ENCODE measurements at regions not wholly inside any gene's neighbourhood (a gene's known extent, or its start where the extent isn't known, plus 50 kb on each side); places are given as distances from the start of the nearest gene placed in this dataset.

DNA sequence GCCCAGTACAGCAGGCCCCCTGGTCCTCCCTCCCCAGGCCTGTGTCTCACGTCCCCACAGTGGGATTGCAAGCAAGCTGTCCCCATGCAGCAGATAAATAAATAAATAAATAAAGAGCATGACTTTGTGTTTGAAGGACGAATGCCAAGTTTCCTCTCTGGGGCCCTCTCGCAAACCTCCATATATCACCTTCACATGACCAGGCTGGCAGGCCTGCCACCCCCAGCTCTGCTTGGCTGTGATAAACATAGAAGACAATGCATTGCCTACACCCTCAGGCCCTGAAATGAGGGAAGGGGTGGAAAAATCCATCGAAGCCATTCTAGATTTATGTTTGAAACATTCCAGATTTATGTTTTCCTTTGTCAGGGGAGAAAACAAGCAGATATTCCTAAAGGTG is 107.3 kb downstream of the CCT6B start:
- Histone ChIP-seq H3K36me3 (ENCODE audit: control insufficient read depth in 1 of 2, insufficient read depth in 2 of 2, low read depth in 1 of 2, low read length in 2 of 2) (no peaks in the 10 kb centered on the region), H2AK5ac (ENCODE audit: low read length, severe bottlenecking) (no peak overlapping the region), H3K4me3 (ENCODE audit: insufficient read depth in 1 of 2, low read depth in 1 of 2, low read length in 2 of 2) (no peak overlapping the region), H3K4me2 (ENCODE audit: low read length, poor library complexity, severe bottlenecking) (no peak overlapping the region), H2BK15ac (ENCODE audit: low read depth, poor library complexity, severe bottlenecking) (no peak overlapping the region), H3K9me3 (ENCODE audit: control insufficient read depth, low read length) (no peaks in the 10 kb centered on the region), H4K8ac (ENCODE audit: low read length) (no peak overlapping the region), H3K4ac (ENCODE audit: low read depth in 1 of 2, low read length in 2 of 2) (no peak overlapping the region), H3K18ac (ENCODE audit: low read depth in 1 of 2, low read length in 2 of 2) (no peak overlapping the region), H2BK120ac (ENCODE audit: low read depth, low read length) (no peak overlapping the region), H3K79me1 (replicated peaks; ENCODE audit: low read length, poor library complexity, severe bottlenecking) (no peaks in the 10 kb centered on the region), H3K23ac (ENCODE audit: low read length in 2 of 2) (no peak overlapping the region), H3K9ac (ENCODE audit: low read length) (no peak overlapping the region), H2BK12ac (ENCODE audit: low read length in 2 of 2) (no peak overlapping the region), H4K91ac (ENCODE audit: low read length) (no peak overlapping the region), H2BK5ac (ENCODE audit: low read depth, low read length, poor library complexity, severe bottlenecking) (no peak overlapping the region), H3K27me3 (ENCODE audit: control insufficient read depth in 1 of 2, insufficient read depth in 1 of 2, low read length in 2 of 2) (peaks cover 0 to 11% of the 10 kb centered on the region in 2 experiments), H3K14ac (ENCODE audit: low read length in 2 of 2) (no peak overlapping the region), H3K4me1 (ENCODE audit: control insufficient read depth, insufficient read depth, low read depth, low read length) (peaks cover 1% of the 10 kb centered on the region), H2AFZ (ENCODE audit: low read depth, low read length) (no peak overlapping the region), H3K27ac (ENCODE audit: low read length, poor library complexity, severe bottlenecking) (no peak overlapping the region)
- DNase-seq, result no peak
- WGBS, result 72% methylated on average over 4 of the region's 4 CpGs

GRCh38 chr17:34852614-34853013 is 108.6 kb downstream of the CCT6B start:
- no peak overlapping the region for H3K4ac ChIP-seq (ENCODE audit: low read depth in 1 of 2, low read length in 2 of 2)
- H2BK12ac ChIP-seq (ENCODE audit: low read length in 2 of 2), result no peak overlapping the region
- no peak overlapping the region for H2AFZ ChIP-seq (ENCODE audit: low read depth, low read length)
- H2BK5ac ChIP-seq (ENCODE audit: low read depth, low read length, poor library complexity, severe bottlenecking), result no peak overlapping the region
- no peak overlapping the region for H4K8ac ChIP-seq (ENCODE audit: low read length)
- H3K18ac ChIP-seq (ENCODE audit: low read depth in 1 of 2, low read length in 2 of 2), result no peak overlapping the region
- H3K4me3 ChIP-seq (ENCODE audit: insufficient read depth in 1 of 2, low read depth in 1 of 2, low read length in 2 of 2), result no peak overlapping the region
- peaks cover 1% of the 10 kb centered on the region for H3K4me1 ChIP-seq (ENCODE audit: control insufficient read depth, insufficient read depth, low read depth, low read length)
- no peak overlapping the region for H2BK120ac ChIP-seq (ENCODE audit: low read depth, low read length)
- no peak overlapping the region for H2BK15ac ChIP-seq (ENCODE audit: low read depth, poor library complexity, severe bottlenecking)
- no peak overlapping the region for H3K4me2 ChIP-seq (ENCODE audit: low read length, poor library complexity, severe bottlenecking)
- WGBS, result 69% methylated on average over 5 of the region's 5 CpGs
- H3K9me3 ChIP-seq (ENCODE audit: control insufficient read depth, low read length), result no peaks in the 10 kb centered on the region
- H3K9ac ChIP-seq (ENCODE audit: low read length), result no peak overlapping the region
- H3K36me3 ChIP-seq (ENCODE audit: control insufficient read depth in 1 of 2, insufficient read depth in 2 of 2, low read depth in 1 of 2, low read length in 2 of 2), result no peaks in the 10 kb centered on the region
- H3K79me1 ChIP-seq (replicated peaks; ENCODE audit: low read length, poor library complexity, severe bottlenecking), result no peaks in the 10 kb centered on the region
- no peak overlapping the region for H3K27ac ChIP-seq (ENCODE audit: low read length, poor library complexity, severe bottlenecking)
- no peak overlapping the region for H2AK5ac ChIP-seq (ENCODE audit: low read length, severe bottlenecking)
- H3K27me3 ChIP-seq (ENCODE audit: control insufficient read depth in 1 of 2, insufficient read depth in 1 of 2, low read length in 2 of 2), result peaks cover 0 to 18% of the 10 kb centered on the region in 2 experiments
- DNase-seq, result no peak
- no peak overlapping the region for H3K14ac ChIP-seq (ENCODE audit: low read length in 2 of 2)
- H4K91ac ChIP-seq (ENCODE audit: low read length), result no peak overlapping the region
- H3K23ac ChIP-seq (ENCODE audit: low read length in 2 of 2), result no peak overlapping the region

- H2AFZ ChIP-seq (ENCODE audit: low read depth, low read length), result no peak overlapping the region
- no peak overlapping the region for H2BK5ac ChIP-seq (ENCODE audit: low read depth, low read length, poor library complexity, severe bottlenecking)
- H3K23ac ChIP-seq (ENCODE audit: low read length in 2 of 2), result no peak overlapping the region
- no peak overlapping the region for H2AK5ac ChIP-seq (ENCODE audit: low read length, severe bottlenecking)
- no peak overlapping the region for H3K4me3 ChIP-seq (ENCODE audit: insufficient read depth in 1 of 2, low read depth in 1 of 2, low read length in 2 of 2)
- H3K4me2 ChIP-seq (ENCODE audit: low read length, poor library complexity, severe bottlenecking), result no peak overlapping the region
- H2BK12ac ChIP-seq (ENCODE audit: low read length in 2 of 2), result no peak overlapping the region
- H3K79me1 ChIP-seq (replicated peaks; ENCODE audit: low read length, poor library complexity, severe bottlenecking), result no peaks in the 10 kb centered on the region
- peaks cover 0 to 18% of the 10 kb centered on the region in 2 experiments for H3K27me3 ChIP-seq (ENCODE audit: control insufficient read depth in 1 of 2, insufficient read depth in 1 of 2, low read length in 2 of 2)
- no peak overlapping the region for H2BK15ac ChIP-seq (ENCODE audit: low read depth, poor library complexity, severe bottlenecking)
- peaks cover 1% of the 10 kb centered on the region for H3K4me1 ChIP-seq (ENCODE audit: control insufficient read depth, insufficient read depth, low read depth, low read length)
- no peak overlapping the region for H4K91ac ChIP-seq (ENCODE audit: low read length)
- H3K4ac ChIP-seq (ENCODE audit: low read depth in 1 of 2, low read length in 2 of 2), result no peak overlapping the region
- no peaks in the 10 kb centered on the region for H3K36me3 ChIP-seq (ENCODE audit: control insufficient read depth in 1 of 2, insufficient read depth in 2 of 2, low read depth in 1 of 2, low read length in 2 of 2)
- no peak overlapping the region for H3K18ac ChIP-seq (ENCODE audit: low read depth in 1 of 2, low read length in 2 of 2)
- no peak overlapping the region for H3K14ac ChIP-seq (ENCODE audit: low read length in 2 of 2)
- no peak overlapping the region for H2BK120ac ChIP-seq (ENCODE audit: low read depth, low read length)
- no peak overlapping the region for H3K9ac ChIP-seq (ENCODE audit: low read length)
- H3K27ac ChIP-seq (ENCODE audit: low read length, poor library complexity, severe bottlenecking), result no peak overlapping the region
- 80% methylated on average over 9 of the region's 9 CpGs for WGBS
- no peak for DNase-seq
- no peaks in the 10 kb centered on the region for H3K9me3 ChIP-seq (ENCODE audit: control insufficient read depth, low read length)
- H4K8ac ChIP-seq (ENCODE audit: low read length), result no peak overlapping the region
Observed at GRCh38 chr17:34851961-34852540, 109.2 kb downstream of the CCT6B start.

DNA sequence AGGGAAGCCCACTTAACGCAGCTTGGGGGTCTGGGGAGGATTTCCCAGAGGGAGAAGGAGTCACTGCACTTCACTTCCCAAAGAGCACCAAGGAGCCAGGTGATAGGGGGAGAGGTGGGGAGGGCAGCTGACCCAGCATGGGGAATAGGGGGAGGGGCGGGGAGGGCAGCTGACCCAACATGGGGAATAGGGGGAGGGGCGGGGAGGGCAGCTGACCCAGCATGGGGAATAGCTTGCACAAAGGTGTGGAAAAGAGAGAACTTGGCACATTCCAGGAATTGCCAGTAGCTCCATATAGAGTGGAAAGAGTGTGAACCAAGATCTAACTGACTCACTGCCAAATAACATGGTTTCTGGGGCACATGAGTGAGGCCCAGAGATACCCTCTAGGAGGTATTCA is 110.3 kb downstream of the CCT6B start:
- H2BK15ac ChIP-seq (ENCODE audit: low read depth, poor library complexity, severe bottlenecking), result no peak overlapping the region
- H3K4me2 ChIP-seq (ENCODE audit: low read length, poor library complexity, severe bottlenecking), result peak overlapping the region; percentile 34
- H3K27ac ChIP-seq (ENCODE audit: low read length, poor library complexity, severe bottlenecking), result no peak overlapping the region
- DNase-seq, result no peak
- H2BK12ac ChIP-seq (ENCODE audit: low read length in 2 of 2), result no peak overlapping the region
- H2BK120ac ChIP-seq (ENCODE audit: low read depth, low read length), result no peak overlapping the region
- WGBS, result 49% methylated on average over 3 of the region's 3 CpGs
- H2AFZ ChIP-seq (ENCODE audit: low read depth, low read length), result no peak overlapping the region
- no peak overlapping the region for H3K4ac ChIP-seq (ENCODE audit: low read depth in 1 of 2, low read length in 2 of 2)
- H3K9ac ChIP-seq (ENCODE audit: low read length), result no peak overlapping the region
- no peak overlapping the region for H3K18ac ChIP-seq (ENCODE audit: low read depth in 1 of 2, low read length in 2 of 2)
- H3K23ac ChIP-seq (ENCODE audit: low read length in 2 of 2), result no peak overlapping the region
- H3K27me3 ChIP-seq (ENCODE audit: control insufficient read depth in 1 of 2, insufficient read depth in 1 of 2, low read length in 2 of 2), result peaks cover 0 to 18% of the 10 kb centered on the region in 2 experiments
- no peaks in the 10 kb centered on the region for H3K4me1 ChIP-seq (ENCODE audit: control insufficient read depth, insufficient read depth, low read depth, low read length)
- no peaks in the 10 kb centered on the region for H3K79me1 ChIP-seq (replicated peaks; ENCODE audit: low read length, poor library complexity, severe bottlenecking)
- H3K14ac ChIP-seq (ENCODE audit: low read length in 2 of 2), result no peak overlapping the region
- H4K8ac ChIP-seq (ENCODE audit: low read length), result no peak overlapping the region
- no peak overlapping the region for H2AK5ac ChIP-seq (ENCODE audit: low read length, severe bottlenecking)
- no peak overlapping the region for H4K91ac ChIP-seq (ENCODE audit: low read length)
- no peaks in the 10 kb centered on the region for H3K36me3 ChIP-seq (ENCODE audit: control insufficient read depth in 1 of 2, insufficient read depth in 2 of 2, low read depth in 1 of 2, low read length in 2 of 2)
- no peak overlapping the region for H2BK5ac ChIP-seq (ENCODE audit: low read depth, low read length, poor library complexity, severe bottlenecking)
- H3K9me3 ChIP-seq (ENCODE audit: control insufficient read depth, low read length), result no peaks in the 10 kb centered on the region
- no peak overlapping the region for H3K4me3 ChIP-seq (ENCODE audit: insufficient read depth in 1 of 2, low read depth in 1 of 2, low read length in 2 of 2)
